Lower leg skin (tissue), 4 donors: ENCODE measurements at regions not wholly inside any gene's neighbourhood (a gene's known extent, or its start where the extent isn't known, plus 50 kb on each side); places are given as distances from the start of the nearest gene placed in this dataset.

Source experiments
- DNase-seq, 2 donors: peaks; one replicate each; pipeline ENCODE4 v3.0.0-alpha.2; 2019; ENCODE audit warnings: low spot score in 2 of 2
- H3K4me3 ChIP-seq: fragments of 200-600 bp; sonication (generic); 2 replicates; pipeline ENCODE4 v1.5.1; 2017; ENCODE audit warnings: mild to moderate bottlenecking, low read depth; ENCODE audit not compliant: poor library complexity, severe bottlenecking
- CTCF ChIP-seq, 3 donors: fragments of 450-650 bp; IDR thresholded peaks; one replicate each; pipeline ENCODE4 v1.5.1; 2016; ENCODE audit warnings: antibody characterized with exemption in 3 of 3, mild to moderate bottlenecking in 3 of 3, moderate library complexity in 2 of 3
- POLR2A ChIP-seq, 2 donors: fragments of 450-650 bp; IDR thresholded peaks; one replicate each; pipeline ENCODE4 v1.6.1; 2016 to 2017; ENCODE audit warnings: antibody characterized with exemption in 2 of 2, mild to moderate bottlenecking in 1 of 2, moderate library complexity in 1 of 2
- WGBS, 2 donors: methylation state at CpG; one replicate each; pipeline ENCODE4 v1.1.5; 2018; 5-methylcytosine and 5-hydroxymethylcytosine counted together
- intact Hi-C: fragments of 100-400 bp; cut with DNase I; formaldehyde crosslinking; loops from one replicate; pipeline ENCODE4 v1.15.0; 2023; ENCODE audit warnings: low total_unique reads

GRCh38 chr4:154998284-154998683, 210.2 kb upstream of the NPY2R start:
- 84 to 85% methylated on average over 3 of the region's 3 CpGs for WGBS, 2 donors
- H3K4me3 ChIP-seq, result no peak overlapping the region
- intact Hi-C loops, result no loop called here
- TF ChIP-seq CTCF (IDR thresholded peaks at IDR 0.05), result no peak
- no peak for TF ChIP-seq POLR2A (IDR thresholded peaks at IDR 0.05)
- DNase-seq, result no peak

- TF ChIP-seq CTCF (IDR thresholded peaks at IDR 0.05) (no peak), POLR2A (IDR thresholded peaks at IDR 0.05) (no peak)
- intact Hi-C loops, result no loop called here
- WGBS, 2 donors, result 73 to 90% methylated on average over 1 of the region's 1 CpG
- no peak for DNase-seq
- H3K4me3 ChIP-seq, result no peak overlapping the region
Observed at GRCh38 chr4:154998773-154999172, 209.7 kb upstream of the NPY2R start.

GRCh38 chr4:154999950-155000578, 208.4 kb upstream of the NPY2R start:
- WGBS, 2 donors, result 77 to 79% methylated on average over 3 of the region's 3 CpGs
- DNase-seq, result no peak
- no peak overlapping the region for H3K4me3 ChIP-seq
- intact Hi-C loops, result no loop called here
- TF ChIP-seq POLR2A (IDR thresholded peaks at IDR 0.05), result no peak
- no peak for TF ChIP-seq CTCF (IDR thresholded peaks at IDR 0.05)

GRCh38 chr4:155001251-155001650, 207.2 kb upstream of the NPY2R start:
- DNase-seq, result no peak
- WGBS, 2 donors, result 78 to 80% methylated on average over 2 of the region's 2 CpGs
- H3K4me3 ChIP-seq, result no peak overlapping the region
- TF ChIP-seq POLR2A (IDR thresholded peaks at IDR 0.05) (no peak), CTCF (IDR thresholded peaks at IDR 0.05) (no peak)
- intact Hi-C loops, result no loop called here

GRCh38 chr4:155005395-155006090, 202.9 kb upstream of the NPY2R start:
- intact Hi-C loops, result no loop called here
- H3K4me3 ChIP-seq, result no peak overlapping the region
- 66 to 68% methylated on average over 5 of the region's 5 CpGs for WGBS, 2 donors
- TF ChIP-seq POLR2A (IDR thresholded peaks at IDR 0.05) (no peak), CTCF (IDR thresholded peaks at IDR 0.05) (no peak)
- DNase-seq, result no peak
